GM10266 (cell line): ENCODE measurements at regions not wholly inside any gene's neighbourhood (a gene's known extent, or its start where the extent isn't known, plus 50 kb on each side); places are given as distances from the start of the nearest gene placed in this dataset.

Source experiments
- DNase-seq: peaks from one replicate; pipeline ENCODE4 v3.0.0; 2012; ENCODE audit errors: extremely low spot score
- TF ChIP-seq, protein P1 (sequence below): IDR thresholded peaks from 2 replicates; pipeline ENCODE4 v1.5.1; 2012; ENCODE audit warnings: mild to moderate bottlenecking, low read depth; ENCODE audit not compliant: control insufficient read depth, insufficient read depth; ENCODE audit errors: missing control alignments

DNA sequence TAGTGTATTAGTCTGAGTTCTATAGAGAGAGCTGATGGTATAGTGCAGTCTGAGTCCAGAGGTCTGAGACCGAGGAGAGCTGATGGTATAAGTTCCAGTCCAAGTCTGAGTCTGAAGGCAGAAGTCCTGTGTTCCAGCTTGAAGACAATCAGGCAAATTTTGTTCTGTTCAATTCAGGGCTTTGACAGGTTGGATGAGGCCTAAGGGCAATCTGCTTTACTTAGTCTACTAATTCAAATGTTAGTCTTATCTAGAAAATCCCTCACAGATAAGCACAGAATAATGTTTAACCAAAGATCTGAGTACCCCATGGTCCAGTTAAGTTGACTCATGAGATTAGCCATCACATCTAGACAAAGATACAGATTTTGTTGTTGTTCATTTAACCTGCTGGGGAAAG, 303.0 kb upstream of the KLF4 start:
- no peak for DNase-seq
- TF ChIP-seq, protein P1, sequence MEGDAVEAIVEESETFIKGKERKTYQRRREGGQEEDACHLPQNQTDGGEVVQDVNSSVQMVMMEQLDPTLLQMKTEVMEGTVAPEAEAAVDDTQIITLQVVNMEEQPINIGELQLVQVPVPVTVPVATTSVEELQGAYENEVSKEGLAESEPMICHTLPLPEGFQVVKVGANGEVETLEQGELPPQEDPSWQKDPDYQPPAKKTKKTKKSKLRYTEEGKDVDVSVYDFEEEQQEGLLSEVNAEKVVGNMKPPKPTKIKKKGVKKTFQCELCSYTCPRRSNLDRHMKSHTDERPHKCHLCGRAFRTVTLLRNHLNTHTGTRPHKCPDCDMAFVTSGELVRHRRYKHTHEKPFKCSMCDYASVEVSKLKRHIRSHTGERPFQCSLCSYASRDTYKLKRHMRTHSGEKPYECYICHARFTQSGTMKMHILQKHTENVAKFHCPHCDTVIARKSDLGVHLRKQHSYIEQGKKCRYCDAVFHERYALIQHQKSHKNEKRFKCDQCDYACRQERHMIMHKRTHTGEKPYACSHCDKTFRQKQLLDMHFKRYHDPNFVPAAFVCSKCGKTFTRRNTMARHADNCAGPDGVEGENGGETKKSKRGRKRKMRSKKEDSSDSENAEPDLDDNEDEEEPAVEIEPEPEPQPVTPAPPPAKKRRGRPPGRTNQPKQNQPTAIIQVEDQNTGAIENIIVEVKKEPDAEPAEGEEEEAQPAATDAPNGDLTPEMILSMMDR: no peak

GRCh38 chr9:107792006-107792405, 302.4 kb upstream of the KLF4 start:
- TF ChIP-seq, protein P1: no peak
- DNase-seq: no peak

DNA sequence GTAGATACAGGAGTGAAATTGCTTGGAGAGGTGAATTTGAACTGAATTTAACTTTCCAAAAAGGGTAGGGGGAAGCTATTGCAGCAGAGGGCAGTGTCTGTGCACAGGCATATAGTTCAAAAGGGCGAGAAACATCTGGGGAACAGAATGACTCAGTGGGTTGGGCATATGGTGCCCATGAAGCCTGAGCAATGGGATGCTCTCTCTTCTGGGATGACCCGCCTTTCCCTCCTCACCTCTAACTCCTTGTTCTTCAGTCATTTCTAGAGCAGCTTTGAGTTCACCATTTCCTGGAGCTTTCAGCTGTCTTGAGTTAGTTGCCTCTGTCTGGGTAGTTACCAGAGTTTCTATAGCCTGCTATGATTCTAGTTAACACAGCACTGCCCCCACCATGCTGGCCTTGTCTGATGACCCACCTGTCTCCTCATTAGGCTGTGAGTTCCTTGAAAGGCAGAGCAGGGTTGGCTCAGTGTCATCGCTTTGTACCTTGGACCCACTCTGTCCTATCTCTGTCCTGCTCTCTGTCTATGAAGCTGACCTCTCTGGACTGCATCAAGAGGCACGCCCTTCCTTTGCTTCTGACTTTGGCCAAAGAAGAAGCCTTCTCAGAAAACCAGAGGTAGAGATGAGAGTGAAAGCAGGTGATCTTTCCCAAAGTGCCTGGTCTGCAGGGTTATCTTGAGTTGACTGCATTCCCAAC, 299.6 kb upstream of the KLF4 start:
- TF ChIP-seq, protein P1: no peak
- DNase-seq: no peak

GRCh38 chr9:107786561-107786960, 297.0 kb upstream of the KLF4 start:
- DNase-seq: no peak

GRCh38 chr9:107784235-107784958, 294.8 kb upstream of the KLF4 start:
- no peak for DNase-seq
- TF ChIP-seq, protein P1: no peak

More at GRCh38 chr9:107786561-107786960, 297.0 kb upstream of the KLF4 start:
- TF ChIP-seq, protein P1: no peak

DNA sequence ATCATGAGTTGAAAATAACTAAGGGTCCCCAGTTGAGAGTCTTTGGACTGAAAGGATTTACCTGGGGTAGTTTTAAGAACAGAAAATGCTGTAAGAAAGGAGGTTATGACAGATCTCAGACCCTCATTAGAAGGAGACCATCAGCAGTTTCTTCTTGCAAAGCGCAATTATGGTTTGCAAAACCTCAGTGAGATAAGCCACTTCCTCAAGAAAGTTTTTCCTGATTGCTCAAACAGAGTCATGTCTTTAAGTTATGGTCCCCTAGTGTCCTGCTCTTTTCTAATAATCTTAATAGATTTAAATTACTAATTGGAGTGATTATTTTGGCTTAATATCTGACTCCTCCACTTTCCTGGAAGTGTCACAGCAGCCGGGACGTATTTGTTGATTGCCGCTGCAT, 293.2 kb upstream of the KLF4 start:
- no peak for DNase-seq
- TF ChIP-seq, protein P1: no peak

DNA sequence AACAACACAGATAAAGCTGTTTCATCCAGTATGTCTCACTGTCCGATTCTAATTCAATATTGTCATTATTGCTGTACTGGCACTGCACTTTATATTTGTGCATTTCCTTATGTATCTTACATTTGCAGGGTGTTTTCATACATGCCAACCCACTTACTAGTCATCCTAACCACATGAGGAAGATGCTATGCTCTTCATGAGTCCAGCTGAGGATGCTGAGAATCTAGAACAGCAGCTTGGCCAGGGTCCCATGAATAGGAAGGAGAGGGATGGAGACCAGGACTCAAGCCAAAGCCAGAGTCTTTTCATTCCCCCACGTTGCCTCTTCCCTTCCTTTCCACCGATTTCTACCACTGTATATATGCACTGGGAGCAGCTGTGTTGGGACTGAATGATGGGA, 292.8 kb upstream of the KLF4 start:
- TF ChIP-seq, protein P1: no peak
- DNase-seq: no peak
